Upper lobe of right lung (tissue), 1 donor: ENCODE measurements at regions not wholly inside any gene's neighbourhood (a gene's known extent, or its start where the extent isn't known, plus 50 kb on each side); places are given as distances from the start of the nearest gene placed in this dataset.
A peak's percentile ranks its signal among the peaks of the same experiment; 100 is the strongest.

Source experiments
- ATAC-seq: fragments of 200-7000 bp; cut with Tn5 transposase; one replicate; pipeline ENCODE4 v1.9.1; 2020; ENCODE audit warnings: mild to moderate bottlenecking, moderate library complexity
- DNase-seq: peaks from one replicate; pipeline ENCODE4 v3.0.0-alpha.2; 2020
- H3K27ac ChIP-seq: fragments of 200-600 bp; one replicate; pipeline ENCODE4 v1.8.0; 2022
- H3K27me3 ChIP-seq: fragments of 200-600 bp; one replicate; pipeline ENCODE4 v1.8.0; 2022; ENCODE audit warnings: mild to moderate bottlenecking
- H3K36me3 ChIP-seq: fragments of 200-600 bp; one replicate; pipeline ENCODE4 v1.8.0; 2022
- H3K4me1 ChIP-seq: fragments of 200-600 bp; one replicate; pipeline ENCODE4 v1.8.0; 2022
- H3K4me3 ChIP-seq: fragments of 200-600 bp; one replicate; pipeline ENCODE4 v1.8.0; 2022; ENCODE audit warnings: mild to moderate bottlenecking
- H3K9me3 ChIP-seq: fragments of 200-600 bp; one replicate; pipeline ENCODE4 v1.8.0; 2022
- intact Hi-C: fragments of 100-400 bp; cut with DNase I; formaldehyde crosslinking; loops from one replicate; pipeline ENCODE4 v1.11.0; 2022
- TF ChIP-seq, protein P1 (sequence below): fragments of 200-600 bp; IDR thresholded peaks from one replicate; pipeline ENCODE4 v1.8.0; 2022; ENCODE audit warnings: antibody characterized with exemption
- donor health status: DM: no; HTN: yes; CAD: no; lungs with severe emphysema.

DNA sequence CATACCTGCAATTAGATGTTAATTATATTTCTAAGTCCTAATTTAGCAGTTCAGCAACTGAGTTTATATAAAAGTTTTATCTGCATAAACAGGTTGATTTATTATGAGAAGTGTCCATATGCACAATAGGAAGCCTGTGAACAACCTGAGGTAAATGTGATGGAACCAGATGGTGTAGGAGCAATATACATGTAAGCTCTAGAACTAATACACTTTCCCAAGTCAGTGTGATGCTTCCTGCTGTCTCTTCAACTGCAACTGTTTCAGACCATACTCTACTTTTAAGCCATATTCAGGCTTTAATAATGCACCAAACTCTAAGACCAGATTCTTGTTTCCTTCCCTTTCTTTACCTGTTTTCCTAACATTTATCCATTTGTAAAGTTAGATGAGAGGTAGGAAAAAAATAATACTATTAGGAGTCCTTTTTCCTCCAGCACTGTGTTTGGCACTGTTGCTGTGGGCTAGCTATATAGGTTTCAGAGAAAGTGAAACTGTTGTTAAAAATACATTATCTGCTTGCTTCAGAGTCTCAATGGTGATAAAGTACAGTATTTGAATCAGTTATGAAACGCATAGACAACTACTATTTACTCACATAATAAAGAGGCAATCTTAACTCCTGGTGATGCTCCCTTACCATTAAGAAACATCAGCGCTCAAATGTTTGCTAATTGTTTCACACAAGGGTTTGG is 1009.3 kb downstream of the GRIK2 start:
- Histone ChIP-seq H3K9me3 (no peaks in the 10 kb centered on the region), H3K4me3 (no peak overlapping the region), H3K4me1 (no peaks in the 10 kb centered on the region), H3K27ac (no peak overlapping the region), H3K27me3 (no peaks in the 10 kb centered on the region), H3K36me3 (no peaks in the 10 kb centered on the region)
- intact Hi-C loops: no loop called here
- TF ChIP-seq, protein P1, sequence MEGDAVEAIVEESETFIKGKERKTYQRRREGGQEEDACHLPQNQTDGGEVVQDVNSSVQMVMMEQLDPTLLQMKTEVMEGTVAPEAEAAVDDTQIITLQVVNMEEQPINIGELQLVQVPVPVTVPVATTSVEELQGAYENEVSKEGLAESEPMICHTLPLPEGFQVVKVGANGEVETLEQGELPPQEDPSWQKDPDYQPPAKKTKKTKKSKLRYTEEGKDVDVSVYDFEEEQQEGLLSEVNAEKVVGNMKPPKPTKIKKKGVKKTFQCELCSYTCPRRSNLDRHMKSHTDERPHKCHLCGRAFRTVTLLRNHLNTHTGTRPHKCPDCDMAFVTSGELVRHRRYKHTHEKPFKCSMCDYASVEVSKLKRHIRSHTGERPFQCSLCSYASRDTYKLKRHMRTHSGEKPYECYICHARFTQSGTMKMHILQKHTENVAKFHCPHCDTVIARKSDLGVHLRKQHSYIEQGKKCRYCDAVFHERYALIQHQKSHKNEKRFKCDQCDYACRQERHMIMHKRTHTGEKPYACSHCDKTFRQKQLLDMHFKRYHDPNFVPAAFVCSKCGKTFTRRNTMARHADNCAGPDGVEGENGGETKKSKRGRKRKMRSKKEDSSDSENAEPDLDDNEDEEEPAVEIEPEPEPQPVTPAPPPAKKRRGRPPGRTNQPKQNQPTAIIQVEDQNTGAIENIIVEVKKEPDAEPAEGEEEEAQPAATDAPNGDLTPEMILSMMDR: no peak
- ATAC-seq (no peak), DNase-seq (no peak)

- no peak overlapping the region for H3K4me3 ChIP-seq
- H3K9me3 ChIP-seq: no peaks in the 10 kb centered on the region
- no peaks in the 10 kb centered on the region for H3K27me3 ChIP-seq
- H3K36me3 ChIP-seq: no peaks in the 10 kb centered on the region
- intact Hi-C loops: no loop called here
- DNase-seq (no peak), ATAC-seq (no peak)
- no peaks in the 10 kb centered on the region for H3K4me1 ChIP-seq
- TF ChIP-seq, protein P1: no peak
- H3K27ac ChIP-seq: no peak overlapping the region
Measured at GRCh38 chr6:102398788-102399390, 1005.4 kb downstream of the GRIK2 start.

DNA sequence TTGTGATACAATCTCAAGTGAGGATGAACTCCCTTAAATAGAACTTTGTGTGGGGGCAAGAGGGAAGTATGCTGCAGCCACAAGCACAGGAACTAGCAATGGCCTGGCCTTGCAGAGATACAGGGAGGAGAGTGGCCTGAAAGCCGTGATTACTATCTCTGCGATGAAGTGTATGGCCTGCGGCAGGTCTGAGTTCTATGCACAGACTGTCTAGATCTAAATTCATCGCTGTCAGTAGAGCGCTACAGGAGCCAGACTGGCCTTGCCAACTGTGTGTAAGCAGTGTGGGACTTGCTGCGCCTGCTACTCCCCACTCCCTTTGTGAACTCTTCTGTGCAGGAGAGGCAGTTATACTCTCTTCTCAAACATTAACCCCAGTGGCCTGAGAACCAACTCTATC is 997.0 kb downstream of the GRIK2 start:
- Histone ChIP-seq H3K9me3 (no peaks in the 10 kb centered on the region), H3K4me3 (no peak overlapping the region), H3K27me3 (no peaks in the 10 kb centered on the region), H3K4me1 (no peaks in the 10 kb centered on the region), H3K36me3 (no peaks in the 10 kb centered on the region), H3K27ac (no peak overlapping the region)
- TF ChIP-seq, protein P1: no peak
- no peak for DNase-seq
- peak; percentile 22 for ATAC-seq
- intact Hi-C loops: no loop called here

DNA sequence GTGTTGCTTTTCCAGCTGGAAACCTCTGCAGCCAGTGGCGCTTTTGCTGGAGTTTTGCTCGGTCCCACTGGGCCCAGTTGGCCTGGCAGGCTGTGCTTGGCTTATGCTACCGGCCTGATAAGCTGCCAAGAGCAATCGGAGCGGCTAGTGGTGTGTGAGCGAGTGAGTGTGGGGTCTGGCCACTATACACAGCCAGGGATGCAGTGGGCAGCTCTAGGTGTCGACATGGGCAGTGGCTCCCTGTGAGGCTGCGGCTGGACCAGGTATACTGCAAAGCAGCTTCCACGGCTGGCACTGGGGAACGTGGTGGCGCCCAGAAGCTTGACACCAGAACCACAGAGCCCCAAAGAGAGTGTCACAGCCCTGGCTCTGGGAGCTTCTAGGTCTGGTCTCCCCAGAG is 996.5 kb downstream of the GRIK2 start:
- no peaks in the 10 kb centered on the region for H3K4me1 ChIP-seq
- TF ChIP-seq, protein P1: no peak
- ATAC-seq (peak; percentile 41), DNase-seq (peak; percentile 55)
- no peak overlapping the region for H3K27ac ChIP-seq
- no peaks in the 10 kb centered on the region for H3K27me3 ChIP-seq
- intact Hi-C loops: no loop called here
- H3K4me3 ChIP-seq: no peak overlapping the region
- H3K9me3 ChIP-seq: no peaks in the 10 kb centered on the region
- no peaks in the 10 kb centered on the region for H3K36me3 ChIP-seq

DNA sequence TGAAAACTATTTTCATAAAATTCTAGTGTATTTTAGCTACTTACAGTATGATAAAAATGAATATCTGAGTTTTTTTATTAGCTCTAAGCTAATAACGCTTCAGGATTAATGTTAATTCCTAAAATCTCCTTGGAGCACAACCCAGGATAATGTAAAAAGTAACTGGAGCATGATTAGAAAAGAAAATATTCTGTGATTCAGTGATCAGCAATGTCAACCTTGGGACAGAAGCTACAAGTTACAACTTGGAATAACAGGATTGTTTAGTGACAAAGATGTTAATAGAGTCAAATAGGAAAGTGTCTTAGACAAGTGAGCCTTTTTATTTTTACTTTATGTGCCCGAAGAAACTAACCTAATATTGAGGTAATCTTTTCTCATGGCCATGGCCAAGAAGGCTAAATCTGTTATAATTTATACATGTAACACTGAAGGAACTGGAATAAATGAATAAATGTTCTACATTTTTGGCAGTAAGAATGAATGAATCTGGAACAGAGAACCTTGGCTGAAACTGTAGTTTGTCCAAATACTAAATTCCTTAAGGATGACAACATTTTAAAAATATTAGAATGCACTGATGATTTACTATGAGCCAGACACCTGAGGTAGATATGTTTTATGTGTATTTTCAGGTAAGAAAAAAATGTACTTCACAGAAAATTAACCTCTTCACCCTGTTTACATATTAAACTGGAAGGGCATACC is 994.0 kb downstream of the GRIK2 start:
- TF ChIP-seq, protein P1: no peak
- no peak for ATAC-seq
- intact Hi-C loops: no loop called here
- Histone ChIP-seq H3K4me3 (no peak overlapping the region), H3K9me3 (no peaks in the 10 kb centered on the region), H3K27me3 (no peaks in the 10 kb centered on the region), H3K27ac (no peak overlapping the region), H3K4me1 (no peaks in the 10 kb centered on the region), H3K36me3 (no peaks in the 10 kb centered on the region)
- DNase-seq: no peak
